ENCODE measurements at regions not wholly inside any gene's neighbourhood (a gene's known extent, or its start where the extent isn't known, plus 50 kb on each side); places are given as distances from the start of the nearest gene placed in this dataset.

- no peak overlapping the region for H3K4me3 ChIP-seq (ENCODE audit: low read depth, low read length)
- no peak for DNase-seq (ENCODE audit: low read depth)
- no peak for TF ChIP-seq CTCF (conservative IDR thresholded peaks at IDR 0.05; ENCODE audit: low read depth, low read length)
Observed at GRCh38 chr17:11047228-11047627, 193.8 kb upstream of the SHISA6 start.

- no peak for TF ChIP-seq CTCF (conservative IDR thresholded peaks at IDR 0.05; ENCODE audit: low read depth, low read length)
Observed at GRCh38 chr17:11039342-11039741, 201.5 kb upstream of the PIRT start.

DNA sequence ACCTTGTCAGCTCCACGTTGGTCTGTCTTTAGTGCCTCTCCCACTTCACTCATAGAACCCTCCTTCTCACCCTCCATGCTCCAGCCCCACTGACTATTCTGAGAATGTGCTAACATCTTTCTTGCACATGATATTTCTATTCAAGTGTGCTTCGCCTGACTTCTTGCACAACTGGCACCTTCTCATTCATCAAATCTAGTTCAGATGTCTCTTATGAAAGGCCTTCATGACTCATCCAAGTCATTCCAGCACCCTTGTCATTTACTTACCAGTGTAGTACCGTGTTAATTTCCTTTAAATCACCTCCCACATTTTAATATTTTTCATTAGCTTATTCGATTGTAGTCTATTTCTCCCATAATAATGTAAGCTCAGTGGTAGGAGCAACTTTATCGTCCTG, 197.8 kb upstream of the PIRT start:
- no peak overlapping the region for H3K4me3 ChIP-seq (ENCODE audit: low read depth, low read length)
- DNase-seq (ENCODE audit: low read depth) = no peak
- no peak for TF ChIP-seq CTCF (conservative IDR thresholded peaks at IDR 0.05; ENCODE audit: low read depth, low read length)

More at GRCh38 chr17:11039342-11039741, 201.5 kb upstream of the PIRT start:
- no peak for DNase-seq (ENCODE audit: low read depth)
- no peak overlapping the region for H3K4me3 ChIP-seq (ENCODE audit: low read depth, low read length)

- DNase-seq (ENCODE audit: low read depth) = no peak
- no peak for TF ChIP-seq CTCF (conservative IDR thresholded peaks at IDR 0.05; ENCODE audit: low read depth, low read length)
- H3K4me3 ChIP-seq (ENCODE audit: low read depth, low read length) = no peak overlapping the region
Observed at GRCh38 chr17:11031787-11032186, 193.9 kb upstream of the PIRT start.

- DNase-seq (ENCODE audit: low read depth) = no peak
- no peak overlapping the region for H3K4me3 ChIP-seq (ENCODE audit: low read depth, low read length)
- no peak for TF ChIP-seq CTCF (conservative IDR thresholded peaks at IDR 0.05; ENCODE audit: low read depth, low read length)
Observed at GRCh38 chr17:11029791-11030190, 191.9 kb upstream of the PIRT start.

- no peak for DNase-seq (ENCODE audit: low read depth)
- no peak for TF ChIP-seq CTCF (conservative IDR thresholded peaks at IDR 0.05; ENCODE audit: low read depth, low read length)
- H3K4me3 ChIP-seq (ENCODE audit: low read depth, low read length) = no peak overlapping the region
Observed at GRCh38 chr17:11028349-11028748, 190.5 kb upstream of the PIRT start.

DNA sequence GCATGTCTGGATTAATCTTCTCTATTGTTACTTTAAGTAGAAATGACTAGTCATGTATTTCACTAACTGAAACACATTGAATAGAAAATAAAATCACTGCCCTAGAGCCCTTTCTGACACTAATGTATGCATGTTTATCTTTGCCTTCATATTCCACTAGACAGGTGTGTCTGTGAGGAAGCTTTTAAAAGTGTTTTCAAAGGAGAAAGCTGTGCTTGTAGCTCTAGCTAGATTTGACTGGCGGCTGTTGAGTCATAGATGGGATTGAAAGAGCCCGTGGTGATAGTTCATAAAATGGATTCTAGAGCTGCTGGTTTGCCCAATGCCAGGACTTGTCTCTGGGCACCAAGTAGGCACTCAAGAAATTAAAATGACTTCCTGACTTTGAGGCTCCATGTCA, 189.0 kb upstream of the PIRT start:
- no peak overlapping the region for H3K4me3 ChIP-seq (ENCODE audit: low read depth, low read length)
- TF ChIP-seq CTCF (conservative IDR thresholded peaks at IDR 0.05; ENCODE audit: low read depth, low read length) = no peak
- no peak for DNase-seq (ENCODE audit: low read depth)

Measured in choroid plexus epithelial cell (primary cell).